NCI-H146 treated with DMSO at 0.1 percent for 48 hours (cell line): ENCODE measurements at regions not wholly inside any gene's neighbourhood (a gene's known extent, or its start where the extent isn't known, plus 50 kb on each side); places are given as distances from the start of the nearest gene placed in this dataset.

ENCODE experiments used
- DNase-seq: peaks from one replicate; lab custom pipeline; 2025; ENCODE audit not compliant: unreplicated experiment; lab: John Stamatoyannopoulos, UW

GRCh38 chr11:70623906-70624597 lies 225.7 kb downstream of the CTTN start:
- DNase-seq = no peak

GRCh38 chr11:70624598-70624993 lies 226.3 kb downstream of the CTTN start:
- DNase-seq = no peak

DNA sequence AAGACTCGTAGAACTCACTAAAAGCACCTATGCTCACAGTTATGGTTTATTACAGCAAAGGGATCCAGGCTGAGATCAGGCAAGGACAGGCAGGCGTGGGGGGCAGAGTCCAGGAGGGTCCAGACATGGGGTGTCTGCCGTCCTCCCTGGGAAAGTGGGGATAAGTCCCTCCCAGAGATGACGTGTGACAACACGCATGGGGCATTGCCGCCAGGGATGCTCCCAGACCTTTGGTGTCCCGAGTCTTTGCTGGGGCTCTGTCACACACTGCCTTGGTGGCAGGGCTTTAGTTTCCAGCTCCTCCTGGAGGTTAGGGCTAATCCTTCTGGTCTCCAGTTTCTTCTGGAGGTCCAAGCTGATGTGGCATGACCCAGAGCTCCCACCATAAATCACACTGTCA lies 226.7 kb downstream of the CTTN start:
- no peak for DNase-seq

DNA sequence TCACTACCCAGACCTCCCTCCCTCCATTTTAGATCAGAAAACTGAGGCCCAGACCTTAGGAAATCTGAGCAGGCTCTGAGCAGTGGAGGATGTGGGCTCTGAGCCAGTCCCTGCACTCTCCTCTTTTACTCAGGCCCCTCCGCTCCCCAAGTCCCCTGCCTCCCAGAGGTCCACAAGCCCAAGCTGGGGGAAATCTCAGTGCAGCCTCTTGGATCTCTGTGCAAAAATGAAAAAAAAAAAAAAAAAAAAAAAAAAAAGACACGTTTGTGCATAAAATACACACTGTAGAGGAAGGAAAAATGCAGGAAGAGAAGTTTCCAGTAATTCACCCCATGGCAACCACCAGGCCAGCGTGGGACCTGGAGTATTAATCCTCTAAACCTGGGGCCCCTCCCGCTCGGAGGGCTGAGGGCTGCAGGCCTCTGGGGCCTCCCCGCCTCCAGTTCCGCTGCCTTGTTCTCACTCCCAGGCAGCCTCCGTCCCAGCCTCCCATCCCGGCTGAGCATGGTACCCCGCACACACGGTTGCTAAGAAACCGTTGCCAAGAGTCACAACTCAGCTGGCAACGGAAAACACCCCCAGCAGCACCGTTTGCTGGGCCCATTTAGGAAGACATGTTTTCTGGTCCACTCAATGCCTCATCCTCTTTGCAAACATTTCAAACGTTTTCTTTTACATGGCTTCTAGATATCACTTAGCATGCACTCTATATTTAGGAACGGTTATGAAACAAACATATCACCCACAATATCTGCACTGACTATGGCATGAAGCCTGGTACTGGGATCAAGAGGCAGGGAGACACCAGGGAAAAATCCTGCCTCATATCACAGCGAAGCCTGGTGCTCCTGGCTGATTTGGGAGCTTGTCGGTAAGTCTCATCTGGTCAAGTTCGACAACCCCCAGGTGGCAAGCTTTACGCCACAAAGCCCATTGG lies 227.5 kb downstream of the CTTN start:
- no peak for DNase-seq

GRCh38 chr11:70627219-70627618 lies 228.9 kb downstream of the CTTN start:
- no peak for DNase-seq

DNA sequence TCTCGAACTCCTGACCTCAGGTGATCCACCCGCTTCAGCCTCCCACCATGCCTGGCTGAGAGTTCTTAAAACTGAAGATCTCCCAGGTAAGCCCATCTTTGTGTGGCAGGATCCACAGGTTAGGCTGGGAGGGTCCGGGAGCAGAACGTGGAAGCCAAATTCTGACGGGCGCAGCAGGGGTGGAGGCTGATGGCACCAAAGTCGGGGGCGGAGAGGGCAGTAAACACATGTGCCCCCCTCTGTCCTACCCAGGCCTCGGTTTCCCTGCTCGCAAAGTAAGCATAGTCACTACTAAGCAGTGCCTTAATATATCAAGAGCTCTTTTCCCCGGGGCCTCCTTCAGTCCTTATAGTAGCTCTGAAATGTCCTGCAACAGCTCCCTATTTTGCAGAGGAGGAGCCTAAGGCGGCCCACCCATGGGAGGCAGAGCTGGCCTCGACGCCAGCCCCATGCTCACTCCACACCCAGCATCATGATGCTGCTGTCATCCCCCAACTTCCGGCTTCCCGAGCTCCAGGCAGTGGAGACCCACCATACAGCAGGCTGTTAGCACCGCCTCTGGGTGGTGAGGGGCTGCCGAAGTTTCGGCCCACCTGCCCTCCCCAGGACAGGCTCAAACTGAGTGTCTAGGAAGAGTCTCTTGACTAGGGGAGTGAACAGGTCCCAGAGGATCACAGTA lies 230.0 kb downstream of the CTTN start:
- DNase-seq = no peak

DNA sequence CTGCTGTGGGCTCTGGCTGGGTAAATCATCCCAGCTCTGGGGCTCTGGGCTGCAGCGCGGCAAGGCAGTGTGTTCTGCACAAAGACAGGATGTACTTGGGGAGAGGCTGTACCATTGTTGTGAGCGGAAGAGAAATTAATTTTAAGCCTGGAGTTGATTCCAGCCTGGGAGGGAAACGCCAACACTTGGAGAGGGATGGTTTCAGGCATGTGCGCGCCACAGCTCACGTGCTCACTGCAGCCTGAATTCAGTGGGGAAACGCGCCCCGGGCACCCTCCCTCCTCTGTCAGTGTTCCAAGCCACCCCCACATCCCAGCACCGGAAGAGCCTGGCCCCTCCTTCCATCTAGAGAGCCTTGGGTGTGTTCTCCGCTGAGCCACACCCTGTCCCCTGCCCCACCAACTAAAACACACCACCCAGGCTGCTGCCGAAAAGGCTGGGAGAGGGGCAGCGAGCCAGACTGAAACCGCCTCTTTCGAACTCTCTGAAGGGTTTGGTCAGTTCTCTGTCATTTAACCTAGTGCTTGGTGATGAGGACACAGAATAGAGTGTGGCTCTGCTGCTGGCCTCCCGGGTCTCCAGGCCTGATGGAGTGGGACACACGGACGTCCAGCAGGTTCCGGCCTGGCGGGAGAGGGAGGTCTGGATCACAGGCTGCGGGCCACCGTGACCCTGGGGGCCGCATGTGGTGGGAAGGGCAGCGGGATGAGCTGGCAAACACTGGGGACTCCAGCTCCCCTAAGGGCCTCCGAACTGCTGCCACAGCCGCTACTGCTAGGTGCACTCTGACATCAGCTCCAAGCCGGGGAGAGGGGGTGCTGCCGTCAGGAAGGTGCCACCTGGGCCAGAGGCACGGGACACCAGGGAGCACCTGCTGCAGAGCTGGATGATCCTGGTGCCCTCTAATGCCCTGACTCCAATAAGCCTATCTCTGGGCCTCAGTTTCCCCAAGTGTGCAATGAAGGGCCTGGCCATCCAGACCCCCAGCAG lies 230.8 kb downstream of the CTTN start:
- no peak for DNase-seq

- no peak for DNase-seq
Measured at GRCh38 chr11:70630068-70630467, 231.7 kb downstream of the CTTN start.

DNA sequence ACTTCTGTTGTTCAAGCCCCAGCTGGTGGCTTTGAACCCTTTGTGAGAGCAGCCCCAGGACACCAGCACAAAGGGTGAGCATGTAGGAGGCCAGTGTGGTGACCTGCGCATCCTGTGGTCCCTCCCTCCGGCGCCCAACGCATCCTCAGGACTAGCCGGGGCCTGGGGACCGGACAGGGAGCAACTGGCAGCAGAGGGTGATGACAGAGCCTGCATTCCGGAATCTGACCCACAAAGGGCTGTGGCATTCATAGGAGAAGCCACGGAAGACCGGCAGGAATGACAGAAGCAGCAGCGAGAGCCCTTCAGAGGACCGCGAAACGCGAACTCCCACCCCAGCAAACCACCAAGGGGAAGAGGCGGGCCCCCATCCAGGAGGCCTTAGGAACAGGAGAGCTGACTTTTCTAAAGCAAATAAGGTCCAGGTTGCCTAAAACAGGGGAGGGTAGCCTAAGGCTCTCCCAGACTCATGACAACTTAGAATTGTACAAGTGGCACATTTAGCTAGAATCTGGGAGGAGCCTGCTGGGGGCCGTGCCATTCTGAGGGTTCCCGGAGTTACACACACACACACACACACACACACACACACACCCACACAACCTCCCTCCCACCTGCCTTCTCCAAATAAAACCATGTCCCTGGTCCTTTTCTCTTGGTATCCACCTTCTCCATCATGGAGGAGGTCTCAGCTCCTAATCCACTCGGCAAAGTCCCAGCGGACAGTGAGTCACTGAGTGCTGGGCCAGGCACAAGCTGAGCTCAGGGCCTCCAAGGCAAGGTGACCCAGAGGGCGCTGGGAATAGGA lies 232.7 kb downstream of the CTTN start:
- no peak for DNase-seq

- no peak for DNase-seq
Measured at GRCh38 chr11:70631624-70632047, 233.3 kb downstream of the CTTN start.

DNA sequence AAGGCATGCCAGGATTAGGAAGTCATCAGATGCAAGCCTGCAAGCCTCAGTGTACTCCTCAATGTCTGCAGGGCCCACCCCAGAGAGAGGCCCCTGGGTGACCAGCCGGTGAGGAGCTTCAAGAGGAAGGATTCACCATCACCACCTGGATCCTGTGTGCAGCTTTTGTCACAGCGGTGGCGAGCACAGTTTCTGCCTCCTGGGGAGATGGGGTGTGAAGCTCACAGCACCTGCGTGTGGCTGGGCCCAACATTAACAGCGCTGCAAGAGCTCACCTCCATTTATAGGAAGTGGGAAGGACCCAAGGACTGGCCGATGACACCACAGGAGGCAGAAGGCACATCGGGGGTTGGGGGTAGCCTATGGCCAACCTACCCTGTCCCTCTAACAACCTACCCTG lies 235.3 kb downstream of the CTTN start:
- DNase-seq = peak; percentile 53

GRCh38 chr11:70636659-70637058 lies 238.3 kb downstream of the CTTN start:
- DNase-seq = no peak

DNA sequence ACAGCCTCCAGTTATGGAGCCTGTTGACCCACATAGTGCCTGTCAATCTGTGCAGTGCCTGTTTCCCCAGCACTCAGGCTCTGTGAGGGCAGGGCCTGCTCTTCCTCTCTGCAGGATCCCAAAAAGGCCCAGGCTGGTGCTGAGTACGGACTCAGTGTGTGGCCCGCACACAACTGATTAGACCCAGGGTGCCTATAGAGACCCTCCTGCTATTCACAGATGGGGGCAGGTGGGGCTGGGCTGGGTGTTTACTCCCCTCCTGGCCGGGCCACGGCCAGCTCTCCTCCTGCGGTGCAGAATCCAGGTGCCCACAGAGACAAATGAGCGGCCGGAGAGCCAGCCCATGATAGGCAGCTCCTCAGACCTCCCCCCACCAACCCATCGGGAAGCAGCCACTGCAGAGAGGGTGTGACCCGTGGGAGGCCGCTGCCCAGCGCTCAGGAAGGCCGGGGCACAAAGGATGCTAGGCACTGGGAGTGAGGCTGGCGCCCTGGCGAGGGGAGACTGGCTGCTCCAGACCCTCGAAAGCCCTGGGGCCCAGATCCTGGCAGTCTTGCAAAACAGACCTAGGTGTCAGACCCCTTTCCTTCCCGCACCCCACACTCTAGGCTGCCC lies 239.0 kb downstream of the CTTN start:
- peak; percentile 4 for DNase-seq

DNA sequence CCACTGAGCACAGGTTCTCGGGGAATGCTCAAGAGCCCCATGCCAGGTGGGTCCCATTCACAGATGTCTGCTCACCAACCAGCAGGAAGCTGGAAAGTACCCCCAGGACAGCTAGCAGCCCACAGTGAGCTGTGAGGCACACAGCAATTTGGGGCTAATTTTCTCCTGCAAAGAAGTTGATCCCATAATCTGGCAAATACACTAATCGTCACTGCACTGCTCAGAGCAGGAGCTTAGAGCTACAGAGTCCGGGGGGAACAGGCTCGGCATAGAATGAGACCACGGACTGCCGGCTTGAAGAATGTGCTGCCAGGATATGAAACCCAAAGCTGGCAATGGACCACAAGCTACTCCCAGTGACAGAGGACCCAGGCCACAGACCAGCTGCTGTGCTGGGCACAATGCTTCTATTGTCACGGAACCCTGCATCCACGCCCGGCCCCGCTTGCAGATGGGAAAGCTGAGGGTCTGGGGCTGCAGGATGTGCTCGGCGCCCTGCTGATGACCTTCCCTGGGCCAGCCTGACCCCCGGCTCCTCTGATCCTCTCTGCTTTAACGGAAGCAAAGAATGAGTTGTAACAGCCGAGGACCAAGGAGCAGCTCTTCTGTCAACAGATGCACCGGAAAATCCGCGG lies 239.7 kb downstream of the CTTN start:
- no peak for DNase-seq

- DNase-seq = no peak
Measured at GRCh38 chr11:70640408-70640807, 242.1 kb downstream of the CTTN start.

DNA sequence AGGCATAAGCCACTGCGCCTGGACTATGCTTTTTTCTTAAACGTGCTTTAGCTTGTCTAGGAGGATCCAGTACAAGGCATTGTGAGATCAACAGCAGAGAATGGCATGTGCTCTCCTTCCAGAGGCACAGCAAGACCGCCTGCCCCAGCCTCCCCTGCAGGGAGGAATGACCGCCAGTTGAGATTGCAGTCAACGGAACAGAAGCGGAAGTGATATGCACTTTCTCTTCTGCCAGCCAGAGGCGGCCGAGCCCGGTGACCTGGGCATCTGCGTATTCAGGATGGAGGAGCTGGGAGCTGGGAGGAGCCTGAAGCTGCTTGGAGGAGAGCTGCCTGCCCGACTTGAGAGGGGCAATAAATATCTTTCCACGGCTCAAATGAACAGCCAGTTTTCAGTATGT lies 243.0 kb downstream of the CTTN start:
- DNase-seq = no peak

- DNase-seq = no peak
Measured at GRCh38 chr11:70642266-70642665, 243.9 kb downstream of the CTTN start.

GRCh38 chr11:70643642-70644041 lies 245.3 kb downstream of the CTTN start:
- DNase-seq = no peak
